Kidney glomerular epithelial cell (primary cell): ENCODE measurements at regions not wholly inside any gene's neighbourhood (a gene's known extent, or its start where the extent isn't known, plus 50 kb on each side); places are given as distances from the start of the nearest gene placed in this dataset.
A peak's percentile ranks its signal among the peaks of the same experiment; 100 is the strongest.
"Not testable (repeated sequence)": the region's sequence is repeated elsewhere in the genome, so short reads cannot be mapped to it uniquely, and the experiment has no call there.

Experiments
- DNase-seq: peaks from one replicate; lab custom pipeline; 2025; lab: John Stamatoyannopoulos, UW

- DNase-seq: no peak
Measured at GRCh38 chr11:130550984-130551383, 102.5 kb downstream of the ADAMTS15 start.

- no peak for DNase-seq
Measured at GRCh38 chr11:130551388-130551787, 102.9 kb downstream of the ADAMTS15 start.

DNA sequence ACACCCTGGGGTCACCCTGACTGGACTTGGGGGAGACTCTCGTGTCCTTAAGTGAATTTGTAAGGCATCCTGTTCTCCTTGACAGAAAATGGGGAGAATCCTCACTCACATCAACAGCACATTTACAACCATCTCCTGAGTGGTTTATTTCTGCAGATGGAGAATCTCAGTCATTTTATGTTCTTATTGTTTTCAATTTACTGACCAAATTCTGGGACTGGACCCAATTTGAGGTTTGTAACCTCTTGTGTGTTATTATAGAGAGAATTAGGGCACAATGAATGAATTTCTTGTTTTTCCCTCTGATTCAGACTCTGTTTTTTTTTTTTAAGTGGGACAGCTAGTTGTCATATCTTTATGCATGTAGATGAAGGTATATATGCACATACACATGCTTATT is 104.9 kb downstream of the ADAMTS15 start:
- no peak for DNase-seq

GRCh38 chr11:130554241-130555055 is 106.0 kb downstream of the ADAMTS15 start:
- no peak for DNase-seq

DNA sequence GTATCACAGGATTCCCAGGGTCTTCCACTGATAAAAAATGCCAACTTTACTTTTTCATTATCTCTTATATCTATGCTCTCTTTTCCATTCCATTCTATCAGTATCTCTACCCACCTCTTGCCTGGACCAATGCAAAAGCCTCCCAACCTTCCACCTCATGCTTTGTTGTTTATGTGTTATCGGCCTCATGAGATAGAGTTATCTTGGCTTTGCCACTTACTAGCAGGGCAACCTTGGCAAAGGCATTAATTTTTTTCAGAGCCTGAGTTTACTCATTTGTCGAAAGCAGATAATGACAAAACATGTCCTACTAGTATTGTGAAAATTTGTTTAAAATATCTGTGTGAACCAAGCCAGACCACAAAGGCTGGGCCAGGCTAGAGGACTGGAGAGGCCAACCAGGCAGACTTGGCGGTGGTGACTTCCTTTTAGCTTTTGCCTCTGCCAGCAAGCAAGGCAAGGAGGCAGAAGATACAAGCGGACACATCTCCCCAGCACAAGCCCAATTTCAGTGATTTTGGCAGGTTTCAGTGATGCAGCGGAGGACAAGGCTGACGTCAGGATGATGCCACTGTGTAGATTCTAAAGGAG is 106.9 kb downstream of the ADAMTS15 start:
- DNase-seq: no peak

- DNase-seq: no peak
Measured at GRCh38 chr11:130560000-130560780, 111.7 kb downstream of the ADAMTS15 start.

- DNase-seq: no peak
Measured at GRCh38 chr11:130560781-130561109, 112.3 kb downstream of the ADAMTS15 start.

- no peak for DNase-seq
Measured at GRCh38 chr11:130561441-130561881, 113.0 kb downstream of the ADAMTS15 start.

DNA sequence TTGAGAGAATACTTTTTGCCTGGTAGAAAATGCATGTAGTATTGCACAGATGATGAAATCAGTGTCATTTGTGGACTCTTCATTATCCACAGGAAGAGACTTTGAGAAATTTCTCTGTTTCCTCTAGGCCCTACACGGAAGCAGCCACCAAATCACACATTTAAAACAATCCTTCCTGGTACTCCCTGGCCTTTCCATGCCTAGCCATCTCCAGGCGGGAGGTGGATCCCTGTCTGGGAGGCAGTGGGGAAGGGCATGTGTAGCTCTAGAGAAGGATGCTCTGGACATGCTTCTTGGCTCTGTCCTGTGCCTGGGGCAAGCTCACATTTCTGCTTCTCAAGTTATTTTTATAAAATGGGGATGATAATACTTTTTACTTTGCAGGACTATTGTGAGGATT is 114.1 kb downstream of the ADAMTS15 start:
- DNase-seq: no peak

- DNase-seq: not testable (repeated sequence)
Measured at GRCh38 chr11:130566360-130566759, 117.9 kb downstream of the ADAMTS15 start.

DNA sequence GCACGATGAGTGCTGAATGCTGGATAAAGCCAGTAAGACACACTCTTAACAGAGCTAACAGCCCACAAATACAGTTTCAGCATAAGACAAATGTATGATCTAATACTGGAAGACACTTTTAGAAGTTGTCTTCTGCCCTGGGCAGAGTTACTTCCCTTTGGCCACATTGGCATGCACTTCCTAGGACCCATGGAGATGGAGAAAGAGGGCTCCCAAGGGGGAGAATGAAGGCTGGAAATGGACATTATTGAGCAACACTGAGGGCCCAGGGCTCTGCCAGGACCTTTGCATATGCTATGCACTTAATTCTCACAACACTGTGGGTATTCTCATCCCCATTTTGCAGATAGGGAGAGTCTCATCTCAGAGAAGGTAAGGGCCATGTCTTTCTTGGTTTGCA is 123.1 kb downstream of the ADAMTS15 start:
- no peak for DNase-seq

GRCh38 chr11:130571947-130572584 is 123.6 kb downstream of the ADAMTS15 start:
- no peak for DNase-seq

DNA sequence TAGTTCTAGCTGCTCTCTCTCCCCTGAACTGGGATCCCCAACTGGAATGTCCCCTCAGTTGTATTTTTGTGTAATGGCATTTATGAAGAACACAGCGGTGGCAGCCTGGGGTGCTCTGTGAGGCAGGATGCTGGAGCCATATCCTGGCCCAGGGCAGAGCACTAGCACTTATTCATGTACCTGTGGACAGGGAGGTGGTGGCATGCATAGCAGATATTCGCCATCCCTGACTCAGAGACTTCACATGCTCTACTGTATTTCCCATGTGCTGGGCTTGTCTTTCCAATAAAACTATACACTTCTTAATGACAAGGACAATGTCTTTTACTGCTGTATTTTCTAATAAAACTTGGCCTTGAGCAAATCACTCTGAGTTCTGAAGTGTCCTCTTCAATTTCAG is 125.3 kb downstream of the ADAMTS15 start:
- DNase-seq: no peak

GRCh38 chr11:130574740-130575139 is 126.3 kb downstream of the ADAMTS15 start:
- DNase-seq: no peak

GRCh38 chr11:130576146-130576545 is 127.7 kb downstream of the ADAMTS15 start:
- DNase-seq: no peak

DNA sequence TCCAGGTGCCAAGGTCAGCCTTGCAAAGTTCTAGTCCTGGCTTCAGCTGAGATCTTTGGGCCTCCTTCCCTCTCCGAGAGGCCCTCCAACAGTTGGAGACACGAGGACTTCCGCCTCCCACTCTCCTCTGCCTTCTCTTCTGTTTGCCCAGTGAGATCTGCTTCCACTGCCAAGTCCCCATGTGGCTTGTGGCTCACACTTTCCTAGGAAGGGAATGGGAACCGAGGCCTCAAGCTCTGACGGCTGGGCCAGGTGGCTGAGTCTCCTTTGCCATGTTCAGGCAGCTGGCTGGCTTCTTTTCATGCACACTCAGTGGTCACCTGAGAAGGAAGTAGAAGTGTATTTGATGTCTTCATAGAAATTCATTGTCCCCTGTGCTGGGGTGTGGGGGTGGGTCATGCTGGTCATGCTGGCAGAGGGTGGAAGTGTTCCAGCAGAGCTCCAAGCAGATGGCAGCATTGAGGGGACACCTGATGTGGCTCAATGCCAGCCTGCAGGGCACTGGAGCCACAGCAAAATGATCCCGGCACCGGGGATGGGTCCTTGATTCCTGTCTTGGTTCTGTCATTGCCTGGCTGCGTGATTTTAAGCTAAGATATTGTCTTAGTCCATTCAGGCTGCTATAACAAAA is 130.4 kb downstream of the ADAMTS15 start:
- no peak for DNase-seq

GRCh38 chr11:130580372-130580771 is 131.9 kb downstream of the ADAMTS15 start:
- DNase-seq: peak; percentile 90

- peak; percentile 53 for DNase-seq
Measured at GRCh38 chr11:130580891-130581492, 132.5 kb downstream of the ADAMTS15 start.

GRCh38 chr11:130581646-130582045 is 133.2 kb downstream of the ADAMTS15 start:
- peak; percentile 26 for DNase-seq

GRCh38 chr11:130582176-130582575 is 133.7 kb downstream of the ADAMTS15 start:
- DNase-seq: no peak

DNA sequence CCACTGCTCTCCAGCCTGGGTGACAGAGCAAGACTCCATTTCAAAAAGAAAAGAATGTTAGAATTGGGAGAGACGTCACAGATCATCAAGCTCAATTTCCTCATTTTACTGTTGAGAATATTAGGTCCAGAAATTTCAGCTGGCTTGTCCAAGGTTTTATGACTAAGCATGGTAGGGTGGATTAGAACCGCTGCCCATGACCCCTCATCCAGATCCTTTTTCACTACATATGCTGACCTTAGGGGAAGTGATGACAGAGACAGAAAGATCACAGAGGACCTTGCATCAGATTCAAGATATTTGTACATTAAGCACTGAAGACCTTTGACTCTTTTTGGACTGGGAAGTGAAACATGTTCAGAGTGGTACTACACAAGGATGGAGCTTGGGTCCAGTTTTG is 134.5 kb downstream of the ADAMTS15 start:
- DNase-seq: no peak

DNA sequence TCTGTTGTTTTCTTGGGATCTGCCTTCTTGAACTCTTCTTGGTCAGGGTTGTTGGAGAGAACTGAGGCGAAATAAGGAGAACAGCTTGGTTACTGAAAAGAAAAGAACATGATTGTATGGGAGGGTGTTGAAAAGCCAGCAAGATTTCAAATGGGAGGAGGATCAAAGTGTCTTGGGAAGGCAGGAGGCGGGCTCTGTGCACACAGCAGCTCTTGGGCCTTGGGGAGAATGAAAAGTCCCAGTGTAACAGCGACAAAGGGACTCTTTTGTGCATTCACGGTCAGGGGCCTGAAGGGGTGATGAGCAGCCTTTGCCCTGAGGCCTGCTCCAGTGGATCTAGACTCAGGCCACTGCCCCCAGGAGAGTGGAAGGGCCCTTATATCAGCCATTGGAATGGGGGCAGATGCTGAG is 135.4 kb downstream of the ADAMTS15 start:
- no peak for DNase-seq
